Astrocyte (in vitro differentiated cells and primary cell): ENCODE measurements at regions not wholly inside any gene's neighbourhood (a gene's known extent, or its start where the extent isn't known, plus 50 kb on each side); places are given as distances from the start of the nearest gene placed in this dataset.

Experiments used
- DNase-seq: peaks from one replicate; pipeline ENCODE4 v3.0.0-alpha.2; 2010; ENCODE audit warnings: low read depth
- FAIRE-seq: peaks from 2 replicates; lab custom pipeline; 2011; peaks lifted over from hg19 to GRCh38; lab: Jason Lieb, UNC
- H2AFZ ChIP-seq: 2 replicates; pipeline ENCODE4 v1.6.0; 2012; ENCODE audit warnings: low read depth, low read length, inconsistent platforms
- H3K27ac ChIP-seq: 2 replicates; pipeline ENCODE4 v1.5.1; 2011; ENCODE audit warnings: low read depth, low read length, inconsistent platforms
- H3K27me3 ChIP-seq: 2 replicates; pipeline ENCODE4 v1.6.0; 2011; ENCODE audit warnings: low read length, inconsistent platforms; ENCODE audit not compliant: insufficient read depth
- H3K36me3 ChIP-seq: 2 replicates; pipeline ENCODE4 v1.5.1; 2011; ENCODE audit warnings: low read length, inconsistent platforms; ENCODE audit not compliant: insufficient read depth
- H3K4me1 ChIP-seq: 2 replicates; pipeline ENCODE4 v1.5.1; 2011; ENCODE audit warnings: low read length, inconsistent platforms; ENCODE audit not compliant: insufficient read depth
- H3K4me2 ChIP-seq: 2 replicates; pipeline ENCODE4 v1.6.0; 2012; ENCODE audit warnings: low read length, inconsistent platforms
- H3K4me3 ChIP-seq: 2 replicates; pipeline ENCODE4 v1.5.1; 2011; ENCODE audit warnings: low read depth, mild to moderate bottlenecking, low read length, inconsistent platforms; ENCODE audit not compliant: insufficient read depth
- H3K79me2 ChIP-seq: 2 replicates; pipeline ENCODE4 v1.6.0; 2012; ENCODE audit warnings: mild to moderate bottlenecking, low read length, inconsistent platforms; ENCODE audit not compliant: insufficient read depth
- H3K9ac ChIP-seq: 2 replicates; pipeline ENCODE4 v1.6.0; 2012; ENCODE audit warnings: mild to moderate bottlenecking, low read length, inconsistent platforms
- H3K9me3 ChIP-seq: 2 replicates; pipeline ENCODE4 v1.5.1; 2012; ENCODE audit warnings: low read depth, mild to moderate bottlenecking, low read length, inconsistent platforms; ENCODE audit not compliant: insufficient read depth
- H4K20me1 ChIP-seq: 2 replicates; pipeline ENCODE4 v1.6.0; 2012; ENCODE audit warnings: low read length, inconsistent platforms; ENCODE audit not compliant: insufficient read depth
- H3K27ac Mint-ChIP-seq: one replicate; pipeline ENCODE4 v1.8.0; 2021; ENCODE audit warnings: mild to moderate bottlenecking, mixed read lengths; ENCODE audit not compliant: unreplicated experiment
- H3K27me3 Mint-ChIP-seq: one replicate; pipeline ENCODE4 v1.8.0; 2021; ENCODE audit warnings: low read depth, mixed read lengths; ENCODE audit not compliant: unreplicated experiment
- H3K36me3 Mint-ChIP-seq: one replicate; pipeline ENCODE4 v1.8.0; 2021; ENCODE audit warnings: low read depth, mixed read lengths; ENCODE audit not compliant: unreplicated experiment
- H3K4me1 Mint-ChIP-seq: one replicate; pipeline ENCODE4 v1.8.0; 2021; ENCODE audit warnings: low read depth, mixed read lengths; ENCODE audit not compliant: unreplicated experiment
- H3K4me3 Mint-ChIP-seq: one replicate; pipeline ENCODE4 v1.8.0; 2021; ENCODE audit warnings: mild to moderate bottlenecking, moderate library complexity, mixed read lengths; ENCODE audit not compliant: unreplicated experiment
- H3K9me3 Mint-ChIP-seq: one replicate; pipeline ENCODE4 v1.8.0; 2021; ENCODE audit warnings: mild to moderate bottlenecking, mixed read lengths; ENCODE audit not compliant: unreplicated experiment
- EZH2 ChIP-seq: IDR thresholded peaks from 2 replicates; pipeline ENCODE4 v1.6.1; 2012; ENCODE audit warnings: mild to moderate bottlenecking, low read length, inconsistent platforms; ENCODE audit not compliant: insufficient read depth
- TF ChIP-seq, protein P1 (sequence below): IDR thresholded peaks from 2 replicates; pipeline ENCODE4 v1.5.1; 2011; ENCODE audit warnings: low read depth, mild to moderate bottlenecking, inconsistent platforms, low read length, moderate library complexity; ENCODE audit not compliant: insufficient read depth

DNA sequence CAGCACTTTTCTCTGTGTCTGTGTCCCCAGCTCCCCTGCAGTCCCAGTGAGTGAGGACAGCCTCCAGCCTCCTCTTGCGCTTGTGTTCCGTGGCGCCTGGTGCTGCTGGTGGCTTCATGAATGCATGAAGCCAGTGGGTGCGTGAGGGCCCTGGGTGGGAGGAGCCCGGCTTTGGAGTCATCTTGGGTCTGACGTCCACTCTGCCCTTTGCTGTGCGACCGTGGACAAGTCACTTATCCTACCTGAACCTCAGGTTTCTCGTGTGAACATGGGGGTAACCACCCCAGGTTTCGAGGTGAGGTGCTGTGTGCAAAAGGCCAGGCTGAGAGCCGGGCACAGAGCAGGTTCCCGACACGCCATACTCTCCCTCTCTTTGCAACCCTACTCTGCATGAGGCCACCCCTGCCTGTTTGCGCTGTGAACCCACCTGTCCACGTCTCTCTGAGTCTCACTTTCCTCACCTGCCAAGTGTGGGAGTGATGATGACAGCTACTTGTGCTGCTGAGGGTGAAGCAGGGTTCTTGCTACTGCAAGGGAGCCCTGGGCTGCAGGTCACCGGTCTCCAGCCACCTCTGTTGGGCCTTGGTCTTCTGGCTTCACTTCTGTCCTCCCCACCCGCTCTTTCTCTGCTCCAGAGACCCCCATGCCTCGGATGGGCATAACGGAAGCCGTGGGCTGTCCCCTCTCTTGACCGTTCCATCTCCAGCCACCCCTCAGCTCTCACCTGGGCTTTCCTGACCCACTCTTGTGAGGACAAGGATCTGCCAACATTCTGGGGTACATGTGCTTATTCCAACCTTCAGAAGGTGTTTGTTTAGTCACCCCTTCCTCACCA lies 537.6 kb downstream of the TBC1D22A start:
- no peaks in the 10 kb centered on the region for H3K4me1 ChIP-seq
- H3K9ac ChIP-seq: no peak overlapping the region
- no peaks in the 10 kb centered on the region for H3K36me3 ChIP-seq
- H4K20me1 ChIP-seq: no peaks in the 10 kb centered on the region
- TF ChIP-seq, protein P1, sequence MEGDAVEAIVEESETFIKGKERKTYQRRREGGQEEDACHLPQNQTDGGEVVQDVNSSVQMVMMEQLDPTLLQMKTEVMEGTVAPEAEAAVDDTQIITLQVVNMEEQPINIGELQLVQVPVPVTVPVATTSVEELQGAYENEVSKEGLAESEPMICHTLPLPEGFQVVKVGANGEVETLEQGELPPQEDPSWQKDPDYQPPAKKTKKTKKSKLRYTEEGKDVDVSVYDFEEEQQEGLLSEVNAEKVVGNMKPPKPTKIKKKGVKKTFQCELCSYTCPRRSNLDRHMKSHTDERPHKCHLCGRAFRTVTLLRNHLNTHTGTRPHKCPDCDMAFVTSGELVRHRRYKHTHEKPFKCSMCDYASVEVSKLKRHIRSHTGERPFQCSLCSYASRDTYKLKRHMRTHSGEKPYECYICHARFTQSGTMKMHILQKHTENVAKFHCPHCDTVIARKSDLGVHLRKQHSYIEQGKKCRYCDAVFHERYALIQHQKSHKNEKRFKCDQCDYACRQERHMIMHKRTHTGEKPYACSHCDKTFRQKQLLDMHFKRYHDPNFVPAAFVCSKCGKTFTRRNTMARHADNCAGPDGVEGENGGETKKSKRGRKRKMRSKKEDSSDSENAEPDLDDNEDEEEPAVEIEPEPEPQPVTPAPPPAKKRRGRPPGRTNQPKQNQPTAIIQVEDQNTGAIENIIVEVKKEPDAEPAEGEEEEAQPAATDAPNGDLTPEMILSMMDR: no peak
- no peak for TF ChIP-seq EZH2
- Mint-ChIP-seq H3K4me1 (no peaks in the 10 kb centered on the region), H3K4me3 (no peak overlapping the region), H3K27ac (no peak overlapping the region), H3K36me3 (no peaks in the 10 kb centered on the region), H3K27me3 (no peaks in the 10 kb centered on the region), H3K9me3 (peaks cover 14% of the 10 kb centered on the region)
- no peak overlapping the region for H2AFZ ChIP-seq
- no peak overlapping the region for H3K4me2 ChIP-seq
- no peak overlapping the region for H3K4me3 ChIP-seq
- H3K27ac ChIP-seq: no peak overlapping the region
- DNase-seq: no peak
- H3K79me2 ChIP-seq: no peaks in the 10 kb centered on the region
- no peaks in the 10 kb centered on the region for H3K27me3 ChIP-seq
- H3K9me3 ChIP-seq: no peaks in the 10 kb centered on the region
- FAIRE-seq: no peak

DNA sequence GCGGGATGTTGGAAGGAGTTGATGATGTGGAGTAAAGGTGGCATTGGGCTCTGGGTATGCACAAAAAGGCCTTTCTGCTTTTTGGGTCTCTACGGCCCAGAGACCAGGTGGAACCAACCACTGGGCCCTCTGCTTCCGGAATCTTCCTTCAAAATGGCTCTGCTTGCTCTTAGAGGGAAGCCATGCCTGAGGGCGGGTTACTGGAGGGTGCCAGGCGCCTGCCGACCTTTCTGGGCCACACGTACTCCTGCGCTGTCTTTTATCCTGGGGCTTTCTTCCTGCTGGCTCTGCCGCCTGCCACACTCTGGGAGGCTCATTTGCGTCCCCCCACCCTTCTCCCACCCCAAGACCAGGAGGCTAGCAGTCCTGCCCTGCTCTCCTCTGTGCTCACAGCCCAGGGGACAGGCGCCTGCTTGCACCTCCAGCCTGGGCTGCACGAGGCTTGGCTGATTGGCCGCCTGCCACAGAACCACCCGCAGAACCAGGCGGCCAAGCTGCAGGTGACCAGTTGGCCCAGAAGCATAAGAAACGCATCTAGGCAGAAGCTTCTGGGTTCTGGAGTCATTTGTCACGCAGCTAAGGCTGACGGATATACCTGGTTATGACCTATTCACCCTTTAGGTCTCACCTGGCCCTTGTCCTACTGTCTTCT lies 536.9 kb downstream of the TBC1D22A start:
- no peak overlapping the region for H3K27ac ChIP-seq
- no peak for FAIRE-seq
- no peaks in the 10 kb centered on the region for H3K36me3 Mint-ChIP-seq
- TF ChIP-seq, protein P1: no peak
- TF ChIP-seq EZH2: no peak
- H3K4me1 ChIP-seq: no peaks in the 10 kb centered on the region
- H3K27me3 ChIP-seq: no peaks in the 10 kb centered on the region
- no peak overlapping the region for H2AFZ ChIP-seq
- no peaks in the 10 kb centered on the region for H3K4me1 Mint-ChIP-seq
- H3K4me3 Mint-ChIP-seq: no peak overlapping the region
- peaks cover 14% of the 10 kb centered on the region for H3K9me3 Mint-ChIP-seq
- no peaks in the 10 kb centered on the region for H4K20me1 ChIP-seq
- H3K27me3 Mint-ChIP-seq: no peaks in the 10 kb centered on the region
- no peaks in the 10 kb centered on the region for H3K79me2 ChIP-seq
- H3K9ac ChIP-seq: no peak overlapping the region
- no peak overlapping the region for H3K4me3 ChIP-seq
- no peaks in the 10 kb centered on the region for H3K9me3 ChIP-seq
- H3K4me2 ChIP-seq: no peak overlapping the region
- no peak for DNase-seq
- no peaks in the 10 kb centered on the region for H3K36me3 ChIP-seq
- no peak overlapping the region for H3K27ac Mint-ChIP-seq
